Retina (tissue), 1 donor: ENCODE measurements at regions not wholly inside any gene's neighbourhood (a gene's known extent, or its start where the extent isn't known, plus 50 kb on each side); places are given as distances from the start of the nearest gene placed in this dataset.

ENCODE experiments used
- DNase-seq: peaks from one replicate; pipeline ENCODE4 v3.0.0-alpha.2; 2016

GRCh38 chr15:88403351-88403791, 63.8 kb downstream of the MRPL46 start:
- DNase-seq, result peak; percentile 80

GRCh38 chr15:88401996-88402656, 65.1 kb downstream of the MRPL46 start:
- DNase-seq, result no peak

- peak; percentile 61 for DNase-seq
Observed at GRCh38 chr15:88401251-88401995, 65.8 kb downstream of the MRPL46 start.

GRCh38 chr15:88400591-88401250, 66.5 kb downstream of the MRPL46 start:
- peak; percentile 42 for DNase-seq

GRCh38 chr15:88400084-88400483, 67.1 kb downstream of the MRPL46 start:
- no peak for DNase-seq

- DNase-seq, result no peak
Observed at GRCh38 chr15:88399021-88399685, 68.0 kb downstream of the MRPL46 start.

- no peak for DNase-seq
Observed at GRCh38 chr15:88398011-88398410, 69.2 kb downstream of the MRPL46 start.

GRCh38 chr15:88397506-88397905, 69.7 kb downstream of the MRPL46 start:
- DNase-seq, result no peak

- peak; percentile 66 for DNase-seq
Observed at GRCh38 chr15:88395872-88396781, 71.1 kb downstream of the MRPL46 start.

GRCh38 chr15:88395241-88395640, 71.9 kb downstream of the MRPL46 start:
- DNase-seq, result no peak

- no peak for DNase-seq
Observed at GRCh38 chr15:88394553-88395145, 72.5 kb downstream of the MRPL46 start.

GRCh38 chr15:88393719-88394519, 73.3 kb downstream of the MRPL46 start:
- no peak for DNase-seq

- DNase-seq, result no peak
Observed at GRCh38 chr15:88391700-88392099, 75.5 kb downstream of the MRPL46 start.

- no peak for DNase-seq
Observed at GRCh38 chr15:88391006-88391405, 76.2 kb downstream of the MRPL46 start.

GRCh38 chr15:88390164-88390901, 76.9 kb downstream of the MRPL46 start:
- no peak for DNase-seq

GRCh38 chr15:88389120-88389519, 78.1 kb downstream of the MRPL46 start:
- no peak for DNase-seq

GRCh38 chr15:88388686-88389085, 78.5 kb downstream of the MRPL46 start:
- no peak for DNase-seq

GRCh38 chr15:88385078-88385700, 82.0 kb downstream of the MRPL46 start:
- DNase-seq, result no peak

GRCh38 chr15:88383354-88383753, 83.8 kb downstream of the MRPL46 start:
- DNase-seq, result no peak
